Heart left ventricle (tissue), 13 donors: ENCODE measurements at regions not wholly inside any gene's neighbourhood (a gene's known extent, or its start where the extent isn't known, plus 50 kb on each side); places are given as distances from the start of the nearest gene placed in this dataset.

ENCODE experiments used
- CTCF ChIP-seq, 12 donors: fragments of 200-600 bp; sonication (generic) in 4 of 12; IDR thresholded peaks; one replicate each; pipeline versions ENCODE4 v1.5.0 to v1.8.0; 2018 to 2022; ENCODE audit warnings: antibody characterized with exemption in 12 of 12, mild to moderate bottlenecking in 5 of 12
- POLR2A ChIP-seq, 2 donors: fragments of 450-650 bp; IDR thresholded peaks; one replicate each; pipeline ENCODE4 v1.6.1; 2017; ENCODE audit warnings: antibody characterized with exemption in 2 of 2, mild to moderate bottlenecking in 2 of 2, moderate library complexity in 2 of 2
- donor health status: ischemic (EF 13 %, LVEDD 7.1; RV severe dilation, severe dysfunction).
- donor health status: DM: no; HTN: yes; CAD: no.
- donor health status: DM: no; HTN: no; CAD: no.
- donor health status: ischemic (EF 25% LVEDD 6.9; RV normal size, moderate dysfunction).
- donor health status: ischemic (EF 25% LVEDD 5.7; RV mildly dilated, moderate dysfunction).
- donor health status: ischemic (EF 35%, LVEDD 5.7; RV mildly dilated, moderate dysfunction).
- donor health status: nonischemic (EF 11% LVEDD 7.7; RV severe dilation, severe dysfunction).
- donor health status: DM: yes; HTN: yes; CAD: no.
- donor health status: PGD.
- donor health status: ischemic (EF 29% LVEDD 5.4; RV normal size, mild dysfunction).
- donor health status: nonischemic (EF 23%, LVEDD 6.1; RV moderate dilation, normal function).

GRCh38 chr2:41871080-41871479, 176.7 kb upstream of the PKDCC start:
- TF ChIP-seq CTCF (IDR thresholded peaks at IDR 0.05) = peak in 8 of 12 donors; percentile 20 to 50 (median 35)
- TF ChIP-seq POLR2A (IDR thresholded peaks at IDR 0.05) = no peak
